GM10266 (cell line): ENCODE measurements at regions not wholly inside any gene's neighbourhood (a gene's known extent, or its start where the extent isn't known, plus 50 kb on each side); places are given as distances from the start of the nearest gene placed in this dataset.

Experiments used
- DNase-seq: peaks from one replicate; pipeline ENCODE4 v3.0.0; 2012; ENCODE audit errors: extremely low spot score
- TF ChIP-seq, protein P1 (sequence below): IDR thresholded peaks from 2 replicates; pipeline ENCODE4 v1.5.1; 2012; ENCODE audit warnings: mild to moderate bottlenecking, low read depth; ENCODE audit not compliant: control insufficient read depth, insufficient read depth; ENCODE audit errors: missing control alignments

DNA sequence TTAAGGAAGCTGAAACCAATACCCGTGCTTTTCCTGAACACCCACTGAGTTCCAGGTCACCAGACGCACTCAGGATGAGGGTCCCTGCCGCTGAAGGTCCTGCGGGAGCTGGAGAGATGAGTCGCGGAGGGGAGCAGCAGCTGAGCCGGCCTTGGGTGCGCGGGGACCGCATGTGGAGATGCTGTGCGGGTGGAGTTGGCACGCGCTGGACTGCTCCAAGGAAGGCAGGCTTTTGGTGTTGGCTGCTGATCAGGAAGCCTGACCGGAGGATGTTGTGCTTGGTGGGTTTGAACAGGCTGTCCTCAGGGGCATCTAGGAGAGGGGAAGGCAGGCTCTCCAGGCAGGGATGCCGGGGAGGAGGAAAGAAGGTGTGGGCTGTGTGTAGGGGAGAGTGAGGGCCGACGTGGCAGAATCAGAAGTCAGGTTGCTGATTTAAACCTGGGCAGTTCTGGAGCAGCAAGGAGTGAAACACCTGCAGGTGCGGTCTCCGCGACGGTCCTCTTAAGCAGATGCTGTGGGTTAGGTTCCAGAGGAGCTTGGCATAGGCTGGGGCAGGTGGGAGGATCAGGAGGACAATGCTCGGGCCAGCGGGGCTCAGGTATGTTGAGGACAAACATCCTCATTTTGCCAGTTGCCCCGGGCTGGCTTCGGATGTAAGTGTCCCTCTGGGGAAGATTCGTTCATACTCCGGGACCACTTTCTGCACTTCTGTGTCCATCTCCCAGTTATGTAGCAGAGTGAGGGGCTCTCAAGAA lies 197.5 kb upstream of the B3GAT1 start:
- no peak for DNase-seq
- TF ChIP-seq, protein P1, sequence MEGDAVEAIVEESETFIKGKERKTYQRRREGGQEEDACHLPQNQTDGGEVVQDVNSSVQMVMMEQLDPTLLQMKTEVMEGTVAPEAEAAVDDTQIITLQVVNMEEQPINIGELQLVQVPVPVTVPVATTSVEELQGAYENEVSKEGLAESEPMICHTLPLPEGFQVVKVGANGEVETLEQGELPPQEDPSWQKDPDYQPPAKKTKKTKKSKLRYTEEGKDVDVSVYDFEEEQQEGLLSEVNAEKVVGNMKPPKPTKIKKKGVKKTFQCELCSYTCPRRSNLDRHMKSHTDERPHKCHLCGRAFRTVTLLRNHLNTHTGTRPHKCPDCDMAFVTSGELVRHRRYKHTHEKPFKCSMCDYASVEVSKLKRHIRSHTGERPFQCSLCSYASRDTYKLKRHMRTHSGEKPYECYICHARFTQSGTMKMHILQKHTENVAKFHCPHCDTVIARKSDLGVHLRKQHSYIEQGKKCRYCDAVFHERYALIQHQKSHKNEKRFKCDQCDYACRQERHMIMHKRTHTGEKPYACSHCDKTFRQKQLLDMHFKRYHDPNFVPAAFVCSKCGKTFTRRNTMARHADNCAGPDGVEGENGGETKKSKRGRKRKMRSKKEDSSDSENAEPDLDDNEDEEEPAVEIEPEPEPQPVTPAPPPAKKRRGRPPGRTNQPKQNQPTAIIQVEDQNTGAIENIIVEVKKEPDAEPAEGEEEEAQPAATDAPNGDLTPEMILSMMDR = no peak

DNA sequence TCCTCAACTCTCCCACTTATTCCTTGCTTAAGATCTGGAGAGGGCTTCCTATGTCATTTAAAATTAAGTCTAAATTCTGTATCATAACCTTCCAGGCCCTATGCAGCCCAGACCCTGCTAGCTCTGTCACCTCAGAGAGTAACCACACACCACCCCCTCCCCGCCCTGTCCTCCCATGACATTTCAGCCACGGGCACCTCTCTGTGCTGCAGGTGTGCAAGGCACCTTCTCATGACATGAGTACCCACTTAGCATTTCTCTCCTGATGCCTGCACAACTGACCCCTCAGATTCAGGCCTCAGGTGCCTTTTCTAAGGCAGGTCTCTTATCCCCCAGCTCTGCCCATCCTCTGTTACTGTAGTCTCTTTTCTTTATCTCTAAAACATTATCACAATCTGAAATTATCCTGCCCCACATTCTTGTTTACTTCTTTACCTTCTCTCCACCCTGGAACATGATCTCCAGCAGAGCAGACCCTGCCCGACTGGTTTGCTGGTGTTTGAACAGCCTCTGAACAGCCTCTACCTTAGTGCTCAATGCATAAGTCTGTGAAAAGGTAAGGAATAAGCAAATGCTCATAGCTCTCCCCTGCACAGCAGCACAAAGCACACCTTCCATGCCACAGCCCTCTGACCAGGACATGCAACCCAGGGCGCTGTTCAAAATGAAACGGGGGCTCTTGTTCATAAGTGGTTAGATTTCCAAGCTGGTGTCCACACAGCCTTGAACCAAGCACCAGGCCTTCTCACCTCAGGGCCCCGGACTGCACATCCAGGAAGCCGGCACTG lies 196.1 kb upstream of the B3GAT1 start:
- TF ChIP-seq, protein P1 = no peak
- DNase-seq = no peak

- DNase-seq = no peak
- TF ChIP-seq, protein P1 = no peak
These were observed 194.2 kb upstream of the B3GAT1 start for GRCh38 chr11:134606251-134606650.

DNA sequence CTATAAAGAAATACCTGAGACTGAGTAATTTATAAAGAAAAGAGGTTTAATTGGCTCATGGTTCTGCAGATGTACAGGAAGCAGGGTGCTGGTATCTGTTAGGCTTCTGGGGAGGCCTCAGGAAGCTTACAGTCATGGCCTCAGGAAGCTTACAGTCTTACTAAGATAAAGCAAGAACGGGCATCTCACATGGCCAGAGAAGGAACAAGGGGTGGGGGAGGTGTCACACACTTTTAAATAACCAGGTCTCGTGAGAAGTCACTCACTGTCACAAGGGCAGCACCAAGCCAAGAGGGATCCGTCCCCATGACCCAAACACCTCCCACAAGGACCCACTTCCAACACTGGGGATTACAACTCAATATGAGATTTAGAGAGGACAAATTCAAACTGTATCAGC lies 192.8 kb upstream of the B3GAT1 start:
- no peak for DNase-seq
- TF ChIP-seq, protein P1 = no peak

DNA sequence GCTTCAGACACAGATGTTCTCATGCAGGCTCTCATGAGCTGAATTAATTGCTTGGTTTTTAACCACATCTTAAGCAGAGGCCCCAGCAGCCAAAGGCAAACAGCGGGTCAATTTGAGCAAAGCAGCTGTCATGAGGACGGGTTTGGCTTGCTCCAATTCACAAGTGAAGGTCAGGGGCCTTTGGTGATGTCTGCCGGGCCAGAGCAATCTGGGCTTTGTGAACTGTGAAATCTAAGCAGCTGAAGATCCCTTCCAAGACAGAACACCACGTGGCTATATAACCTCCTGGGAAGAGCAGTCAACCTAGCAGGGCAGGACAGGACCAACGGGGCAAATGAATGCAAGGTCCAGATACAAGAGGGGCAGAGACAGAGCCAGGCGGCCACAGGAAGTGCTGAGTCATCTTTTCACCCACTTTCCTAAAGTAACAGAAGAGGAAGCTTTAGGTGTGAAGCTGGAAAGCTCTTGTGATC lies 187.3 kb upstream of the B3GAT1 start:
- DNase-seq = no peak
- TF ChIP-seq, protein P1 = no peak

DNA sequence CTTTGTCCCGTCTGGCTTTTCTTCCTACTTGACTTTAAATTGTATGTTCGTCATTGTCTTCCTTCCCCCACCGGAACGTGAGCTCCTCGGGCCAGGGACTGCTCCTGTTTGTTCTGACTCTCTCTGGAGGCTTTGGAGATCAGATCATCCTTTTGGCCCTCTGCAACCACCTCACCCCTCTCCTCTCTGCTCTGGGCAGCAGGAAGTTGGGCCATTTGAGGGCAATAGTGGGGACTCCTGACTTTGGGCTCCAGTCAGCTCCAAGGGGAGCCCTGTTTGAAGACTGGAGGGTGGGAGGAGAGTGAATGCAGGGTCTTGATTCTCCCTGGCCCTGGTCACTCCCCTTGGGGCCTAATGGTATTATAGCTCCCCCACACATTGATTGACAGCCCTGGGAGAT lies 186.3 kb upstream of the B3GAT1 start:
- TF ChIP-seq, protein P1 = no peak

GRCh38 chr11:134597452-134597851 lies 185.4 kb upstream of the B3GAT1 start:
- TF ChIP-seq, protein P1 = no peak
- no peak for DNase-seq

More for the DNA sequence above, 186.3 kb upstream of the B3GAT1 start:
- no peak for DNase-seq
